Embryonic facial prominence (tissue), 1 donor: ENCODE measurements at regions not wholly inside any gene's neighbourhood (a gene's known extent, or its start where the extent isn't known, plus 50 kb on each side); places are given as distances from the start of the nearest gene placed in this dataset.

ENCODE experiments used
- DNase-seq: peaks from one replicate; pipeline ENCODE4 v3.0.0-alpha.2; 2016; ENCODE audit errors: extremely low spot score

DNA sequence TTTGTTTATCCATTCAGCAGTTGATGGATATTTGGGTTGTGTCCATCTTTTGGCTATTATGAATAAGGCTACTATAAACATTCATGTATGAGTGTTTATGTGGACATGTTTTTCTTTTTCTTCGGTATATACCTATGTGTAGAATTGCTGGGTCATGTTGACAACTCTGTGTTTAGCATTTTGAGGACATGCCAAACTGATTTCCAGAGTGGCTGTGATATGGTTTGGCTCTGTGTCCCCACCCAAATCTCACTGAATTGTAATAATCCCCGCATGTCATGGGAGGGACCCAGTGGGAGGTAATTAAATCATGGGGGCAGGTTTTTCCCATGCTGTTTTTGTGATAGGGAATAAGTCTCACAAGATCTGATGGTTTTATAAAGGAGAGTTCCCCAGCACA is 439.7 kb downstream of the UTRN start:
- DNase-seq = no peak

DNA sequence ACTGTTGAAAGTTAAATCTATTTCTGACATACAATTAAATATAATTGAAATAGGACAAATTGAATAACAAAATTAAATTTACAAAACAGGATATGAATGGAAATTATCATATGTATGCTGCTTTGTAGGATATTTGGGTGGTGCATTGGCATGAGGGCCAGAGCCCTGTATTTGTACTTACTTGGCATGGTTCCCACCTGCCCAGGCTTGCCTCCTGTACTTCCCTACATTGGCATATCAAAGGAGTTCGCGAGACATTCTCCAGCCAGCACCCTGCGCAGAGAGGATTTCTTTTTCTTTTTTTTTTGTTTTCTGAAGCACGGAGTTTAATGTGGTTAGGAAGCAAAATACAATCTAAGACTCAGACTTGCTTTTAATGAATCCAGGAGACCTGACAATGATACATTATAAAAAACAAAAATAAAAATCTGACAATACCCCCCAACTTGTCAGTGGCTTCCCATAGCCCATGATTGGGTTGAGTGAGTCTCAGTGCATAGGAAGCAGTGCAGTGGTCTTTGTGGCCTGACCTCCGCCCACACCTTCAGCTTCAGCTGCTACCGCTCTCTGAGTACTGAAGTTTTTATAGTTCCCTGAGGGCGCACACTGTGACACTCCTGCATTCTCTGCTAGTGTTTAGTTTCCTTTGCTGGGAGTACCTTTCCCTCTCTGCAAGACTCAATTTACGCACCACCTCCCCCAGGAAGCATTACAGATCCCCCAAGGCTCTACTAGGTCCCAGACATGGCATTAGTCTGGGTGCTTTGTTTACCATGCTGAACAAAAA is 440.8 kb downstream of the UTRN start:
- DNase-seq = no peak

DNA sequence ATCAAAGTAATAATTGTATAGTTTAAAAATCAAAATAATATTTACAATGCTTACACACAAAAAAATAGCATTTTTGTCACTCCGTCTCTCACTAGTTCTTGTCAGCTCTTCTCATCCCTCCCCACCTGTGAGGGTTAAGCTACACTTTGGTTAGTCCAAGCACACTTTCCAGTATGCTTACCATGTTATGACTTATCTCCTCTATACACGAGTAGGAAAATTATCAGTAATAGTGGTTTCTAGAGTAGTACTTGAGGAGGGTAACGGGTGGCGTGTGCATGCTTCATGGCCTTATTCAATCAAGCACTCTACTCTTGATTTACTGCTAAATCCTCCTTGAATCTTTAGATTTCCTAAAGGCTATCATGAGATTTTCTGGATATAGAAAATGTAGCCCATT is 443.7 kb downstream of the UTRN start:
- DNase-seq = no peak

DNA sequence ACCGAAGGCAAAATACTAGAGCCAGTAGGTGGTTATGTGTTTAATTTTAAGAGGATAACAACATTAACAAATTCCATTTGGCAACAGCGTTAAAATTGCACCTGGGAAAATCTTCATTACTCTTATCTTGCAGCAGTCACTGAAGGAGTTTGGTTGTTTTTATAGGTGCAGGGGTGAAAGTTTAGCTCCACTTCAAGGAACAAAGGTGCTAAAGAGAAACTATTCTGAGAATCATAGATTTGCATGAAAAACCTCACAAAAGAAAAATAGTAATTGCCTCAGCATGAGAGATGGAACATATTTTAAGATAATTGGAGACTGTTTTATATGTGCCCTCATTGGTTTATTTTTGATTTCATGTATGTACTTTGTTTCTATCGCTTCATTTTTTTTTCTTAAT is 444.4 kb downstream of the UTRN start:
- DNase-seq = no peak

DNA sequence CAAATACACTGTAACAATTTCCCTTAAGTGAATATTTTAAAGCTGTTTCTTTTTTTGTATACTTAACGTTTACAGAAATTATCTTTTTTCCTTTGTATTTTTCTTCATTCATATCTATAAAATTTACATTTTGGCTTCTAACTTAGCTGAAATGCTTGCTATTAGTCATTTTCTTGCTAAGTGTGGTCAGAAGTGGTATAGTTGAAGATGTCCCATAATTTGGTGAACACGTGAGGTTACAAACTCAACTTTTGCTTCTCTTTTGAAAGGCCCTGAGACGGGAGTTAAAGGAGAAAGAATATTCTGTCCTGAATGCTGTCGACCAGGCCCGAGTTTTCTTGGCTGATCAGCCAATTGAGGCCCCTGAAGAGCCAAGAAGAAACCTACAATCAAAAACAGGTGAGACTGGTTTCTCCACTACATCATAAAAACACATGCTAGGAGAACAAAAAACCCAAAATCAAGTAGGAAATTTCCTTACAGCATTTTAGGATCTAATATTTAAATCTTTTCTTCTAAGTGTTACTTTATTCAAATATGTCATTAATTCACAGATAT is 445.0 kb downstream of the UTRN start:
- no peak for DNase-seq

DNA sequence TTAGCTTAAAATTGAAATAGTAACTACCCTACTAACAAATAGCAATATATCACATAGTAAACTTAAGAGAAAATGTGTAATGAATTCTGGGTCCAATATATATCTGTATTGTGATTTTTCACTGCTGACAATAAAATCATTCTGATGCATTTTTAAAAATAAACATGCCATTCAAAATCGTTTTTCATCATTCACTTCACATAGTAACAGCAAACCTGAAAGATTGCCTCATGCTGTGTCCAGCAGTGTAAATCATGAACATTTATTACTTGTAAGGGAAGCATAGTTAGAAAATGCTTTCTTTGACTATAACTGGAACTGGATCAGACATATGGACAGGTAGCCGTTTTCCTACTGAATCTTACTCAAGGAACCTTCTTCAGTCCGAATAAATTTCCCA is 446.1 kb downstream of the UTRN start:
- DNase-seq = no peak

DNA sequence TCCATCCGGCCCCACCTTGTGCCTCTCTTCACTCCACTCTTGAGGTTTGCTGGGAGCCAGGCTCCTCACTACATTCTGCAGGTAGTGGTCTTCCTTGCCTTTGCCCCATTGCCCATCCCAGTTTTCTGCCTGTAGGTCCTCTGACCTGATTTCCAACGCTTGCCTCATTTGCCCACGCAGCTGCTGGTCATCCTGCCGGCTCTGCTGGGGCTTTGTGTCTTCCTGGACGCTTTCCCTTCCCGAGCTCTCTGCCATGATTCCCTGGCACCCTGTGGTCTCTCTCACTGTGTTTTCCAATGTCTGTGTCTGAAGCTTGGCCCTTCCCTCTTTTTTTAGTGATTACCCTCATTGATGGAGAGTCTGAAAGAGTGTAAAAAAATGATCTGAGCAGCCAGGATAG is 451.6 kb downstream of the UTRN start:
- no peak for DNase-seq

DNA sequence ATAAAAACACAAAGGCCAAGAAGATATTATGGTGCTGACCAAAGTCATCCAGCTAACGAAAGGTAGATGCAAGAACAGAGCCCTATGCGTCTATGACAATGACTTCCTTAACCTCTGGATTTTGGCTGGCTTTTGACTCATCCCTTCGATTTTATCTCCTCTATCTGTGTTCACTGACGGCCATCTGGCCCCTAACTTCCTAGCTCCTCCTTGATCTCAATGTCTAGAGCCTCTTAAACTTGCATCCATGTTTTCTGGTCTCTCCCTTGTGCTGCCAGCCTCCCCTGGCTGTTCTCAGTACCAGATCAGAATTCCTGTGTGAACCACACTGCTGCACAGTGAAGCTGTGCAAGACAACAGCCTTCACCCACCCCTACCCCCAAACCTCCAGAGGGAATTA is 452.9 kb downstream of the UTRN start:
- no peak for DNase-seq

DNA sequence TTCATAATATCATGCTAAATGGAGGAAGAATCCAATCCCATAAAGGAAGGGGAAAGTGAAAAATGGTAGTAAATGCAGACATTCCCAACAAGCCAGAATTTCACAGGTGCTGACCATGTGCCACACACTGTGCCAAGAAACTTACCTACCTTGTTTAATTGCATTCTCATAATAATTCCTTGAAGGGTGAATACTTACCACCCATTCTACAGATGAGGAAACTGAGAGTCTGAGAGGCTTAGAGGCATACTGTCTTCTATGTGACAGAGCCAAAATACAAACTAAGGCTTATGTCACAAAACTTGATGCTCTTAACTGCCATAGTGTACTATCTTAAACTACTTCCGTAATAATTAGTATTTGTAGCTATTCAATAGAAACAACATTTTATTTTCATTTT is 454.7 kb downstream of the UTRN start:
- DNase-seq = no peak

DNA sequence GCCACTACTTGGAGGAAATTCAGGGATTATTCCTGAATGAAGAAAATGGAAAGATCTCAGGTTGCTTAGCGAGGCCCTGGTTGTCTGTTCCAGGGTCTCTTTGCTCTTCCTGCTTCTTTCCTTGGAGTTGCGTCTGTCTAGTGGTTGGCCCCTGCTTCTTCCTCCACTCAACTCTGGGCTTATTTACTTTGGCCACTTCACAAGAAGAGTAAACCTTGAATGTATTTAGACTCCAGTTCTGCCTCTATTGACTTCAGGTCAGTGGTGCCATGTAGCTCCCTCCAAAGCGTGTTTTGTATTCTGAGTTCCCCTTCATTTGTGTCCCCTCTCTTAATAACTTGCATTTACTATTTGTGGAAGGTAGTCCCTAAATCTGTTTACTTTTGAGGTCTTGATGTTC is 456.5 kb downstream of the UTRN start:
- DNase-seq = no peak

DNA sequence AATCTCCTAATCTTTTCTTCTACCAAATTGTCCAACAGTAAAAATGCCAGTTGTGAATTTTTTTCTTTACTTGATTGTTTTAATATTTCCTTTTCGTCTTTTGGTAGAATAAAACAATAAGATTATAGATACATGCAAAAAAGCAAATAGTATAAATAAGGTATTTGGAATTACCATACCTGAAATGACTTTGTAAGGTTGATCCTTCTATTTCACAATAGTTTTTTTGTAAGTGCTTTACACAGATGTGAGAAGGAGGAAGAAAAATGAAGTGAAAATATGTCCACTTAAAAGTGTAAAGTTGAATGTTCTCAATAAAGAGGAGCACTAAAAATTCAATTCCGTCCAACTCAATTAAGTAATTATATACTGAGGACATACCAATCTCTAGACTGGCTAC is 457.6 kb downstream of the UTRN start:
- DNase-seq = no peak

DNA sequence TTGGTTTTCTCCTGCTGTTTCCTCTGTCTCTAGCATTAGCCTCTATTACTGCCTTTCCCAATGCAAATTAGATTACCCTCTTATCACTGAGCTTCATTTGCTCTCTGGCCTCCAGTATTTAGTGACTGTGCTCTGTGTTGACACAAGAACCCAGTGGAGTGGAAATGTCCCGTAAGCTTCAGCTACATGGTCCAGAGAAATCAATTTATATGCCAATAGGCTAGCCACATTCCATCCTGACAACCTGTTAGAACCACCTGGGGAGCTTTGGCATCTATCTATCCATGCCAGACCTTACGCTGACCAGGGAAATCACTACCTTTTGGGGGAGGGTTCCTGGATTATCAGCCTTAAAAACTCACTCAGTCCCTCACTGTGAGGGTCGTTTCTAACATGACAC is 459.6 kb downstream of the UTRN start:
- DNase-seq = no peak

DNA sequence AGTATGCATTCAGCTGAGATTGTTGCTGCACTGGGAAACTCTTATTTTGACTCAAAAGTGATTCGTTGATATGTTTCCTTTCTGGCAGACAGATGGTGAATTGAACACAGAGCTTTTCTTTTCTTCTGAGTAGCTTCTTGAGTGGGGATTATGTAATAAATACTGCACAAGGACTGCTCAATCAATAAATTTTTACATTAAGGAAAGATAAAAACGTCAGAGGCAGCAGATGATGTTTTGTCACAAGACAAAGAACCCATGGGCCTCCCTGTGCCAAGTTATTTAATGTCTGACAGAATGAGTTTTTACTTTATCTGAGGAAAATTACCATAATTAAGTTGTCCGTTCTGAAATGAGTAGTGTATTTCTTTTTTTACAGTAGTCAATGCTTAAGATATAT is 460.3 kb downstream of the UTRN start:
- DNase-seq = no peak

DNA sequence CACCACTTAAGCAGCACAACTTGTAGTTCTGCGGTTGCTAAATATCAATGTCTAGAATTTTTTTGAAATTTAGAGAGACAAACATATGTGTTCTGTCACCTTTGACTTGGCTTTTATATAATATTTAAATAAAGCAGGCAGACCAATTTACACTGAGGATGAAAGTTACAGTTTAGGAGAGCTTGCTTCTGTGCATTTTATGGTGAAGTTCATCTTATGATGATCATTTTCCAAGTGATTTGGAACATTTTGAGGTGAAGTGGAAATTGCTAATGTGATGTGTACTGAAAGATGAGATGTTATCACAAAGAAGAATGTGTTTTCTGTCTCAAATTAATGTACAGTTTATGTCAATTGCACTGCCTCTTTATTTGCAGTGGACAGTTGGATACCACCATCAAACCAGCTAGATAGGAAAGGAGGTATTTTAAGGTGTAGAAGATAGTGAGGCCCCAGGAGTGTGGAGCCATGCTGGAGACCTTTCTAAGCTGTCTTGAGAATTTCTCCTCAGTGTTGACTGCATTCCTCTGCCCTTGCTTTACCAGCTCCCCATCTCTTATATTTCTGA is 461.9 kb downstream of the UTRN start:
- DNase-seq = no peak

DNA sequence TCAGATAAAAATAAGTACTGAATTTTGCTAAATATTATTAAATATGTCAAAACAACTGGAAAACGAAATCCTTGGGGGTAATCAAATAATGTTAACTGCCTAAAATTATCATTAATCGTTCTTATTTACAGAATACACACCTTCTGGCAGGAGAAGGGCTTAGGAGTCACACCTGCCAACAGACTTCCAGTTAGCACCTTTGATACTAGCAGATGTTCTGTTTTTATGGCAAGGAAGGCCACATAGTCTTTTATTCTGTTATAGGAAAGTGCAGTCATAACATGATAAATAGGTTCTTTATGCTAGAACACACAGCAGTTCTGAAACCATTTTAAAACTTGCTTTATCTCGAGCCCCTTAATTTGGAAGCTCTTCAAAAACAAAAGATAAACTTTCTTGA is 464.1 kb downstream of the UTRN start:
- no peak for DNase-seq

DNA sequence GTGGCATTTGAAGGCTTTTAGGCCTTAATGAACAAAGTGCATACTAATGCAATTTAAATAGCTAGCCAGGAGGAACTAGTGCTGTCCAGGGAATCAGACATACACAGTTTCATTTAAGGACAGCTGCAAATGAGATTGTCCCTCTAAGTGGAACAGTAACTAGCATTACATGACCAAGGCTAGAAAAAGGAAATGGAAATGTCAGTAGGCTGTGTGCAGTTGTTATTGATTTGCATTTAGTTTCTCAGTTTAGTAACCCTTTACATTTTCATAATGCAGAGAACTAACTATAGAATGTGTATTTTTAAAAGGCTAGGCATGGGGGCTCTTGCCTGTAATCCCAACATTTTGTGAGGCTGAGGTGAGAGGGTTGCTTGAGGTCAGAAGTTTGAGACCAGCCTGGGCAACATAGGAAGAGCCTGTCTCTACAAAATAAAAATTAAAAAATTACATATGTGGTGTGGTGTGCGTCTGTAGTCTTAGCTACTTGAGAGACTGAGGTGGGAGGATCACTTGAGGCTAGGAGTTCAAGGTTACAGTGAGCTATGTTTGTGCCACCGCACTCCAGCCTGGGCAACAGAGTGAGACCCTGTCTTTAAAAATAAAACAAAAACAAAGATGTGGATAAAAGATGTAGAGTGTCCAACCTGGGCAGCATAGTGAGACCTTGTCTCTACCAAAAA is 468.0 kb downstream of the UTRN start:
- no peak for DNase-seq

DNA sequence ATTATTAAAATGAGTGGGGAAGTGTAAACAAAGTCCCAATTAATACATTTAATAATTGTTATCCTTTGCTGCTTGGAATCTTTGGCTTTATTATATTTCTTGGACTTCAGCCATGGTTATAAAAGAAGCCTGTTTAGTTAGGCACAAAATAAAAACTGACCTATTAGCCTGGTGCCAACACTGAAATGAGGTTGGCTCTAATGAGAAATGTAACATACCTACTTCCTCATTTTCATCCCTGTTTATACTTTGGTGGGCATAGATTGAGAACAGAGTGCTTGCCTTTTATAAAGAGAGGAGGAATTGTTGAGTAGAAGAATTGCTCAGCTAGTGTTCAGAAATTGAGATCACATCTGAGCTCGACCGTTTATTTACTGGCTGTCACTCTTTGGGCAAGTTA is 471.3 kb downstream of the UTRN start:
- DNase-seq = no peak

DNA sequence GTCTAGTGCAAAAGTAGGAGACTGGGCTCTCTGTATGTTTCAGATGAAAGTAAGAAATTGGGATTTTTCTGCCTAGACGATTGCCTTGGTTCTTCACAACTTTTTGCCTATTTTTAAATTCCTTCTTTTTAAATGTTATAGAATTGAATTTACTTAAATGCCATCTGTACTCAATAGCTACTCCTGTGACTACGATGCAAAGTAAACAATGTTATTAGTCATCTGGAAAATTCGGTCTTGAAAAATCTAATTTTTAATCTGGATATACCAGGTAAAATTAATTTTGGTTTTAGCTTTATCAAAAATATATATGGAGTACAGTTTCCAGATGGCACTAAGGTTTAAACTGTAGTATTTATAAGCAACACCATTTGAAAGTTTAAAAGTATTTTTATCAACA is 472.2 kb downstream of the UTRN start:
- no peak for DNase-seq

DNA sequence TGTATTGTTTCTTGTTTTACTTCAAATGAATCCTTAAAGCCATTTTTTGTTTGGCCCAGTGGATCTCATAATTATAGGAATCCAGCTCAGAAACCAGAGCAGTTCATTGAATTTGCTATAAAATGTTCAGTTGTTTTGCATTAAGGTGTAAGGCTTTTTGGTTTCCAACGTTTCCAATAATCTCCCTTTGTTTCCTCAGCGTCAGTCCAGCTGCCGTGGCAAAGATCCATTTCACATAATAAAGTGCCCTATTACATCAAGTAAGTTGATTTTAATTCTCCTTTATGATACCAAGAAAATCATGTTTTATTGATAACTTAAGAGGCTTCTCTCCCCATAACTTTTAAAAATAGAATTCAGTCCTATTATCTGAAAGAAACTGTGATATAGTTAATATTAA is 472.6 kb downstream of the UTRN start:
- no peak for DNase-seq

DNA sequence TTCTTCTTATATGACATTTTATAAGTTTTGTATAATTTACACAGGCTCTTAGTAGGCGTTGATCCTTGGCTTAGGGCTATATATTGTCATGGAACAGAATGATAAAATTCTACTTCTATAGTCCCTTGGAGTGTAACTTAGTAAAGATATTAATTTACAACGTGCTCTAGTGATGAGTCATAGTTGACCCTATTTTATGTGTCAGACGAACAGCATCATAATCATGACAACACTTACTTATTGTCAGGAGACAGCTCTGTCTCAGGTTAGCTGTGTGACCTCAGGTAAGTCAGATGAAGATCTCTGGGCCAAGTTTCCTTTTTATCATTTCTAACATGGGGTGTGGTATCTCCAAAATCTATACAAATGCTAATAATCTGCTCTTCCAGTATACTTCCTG is 473.5 kb downstream of the UTRN start:
- no peak for DNase-seq

DNA sequence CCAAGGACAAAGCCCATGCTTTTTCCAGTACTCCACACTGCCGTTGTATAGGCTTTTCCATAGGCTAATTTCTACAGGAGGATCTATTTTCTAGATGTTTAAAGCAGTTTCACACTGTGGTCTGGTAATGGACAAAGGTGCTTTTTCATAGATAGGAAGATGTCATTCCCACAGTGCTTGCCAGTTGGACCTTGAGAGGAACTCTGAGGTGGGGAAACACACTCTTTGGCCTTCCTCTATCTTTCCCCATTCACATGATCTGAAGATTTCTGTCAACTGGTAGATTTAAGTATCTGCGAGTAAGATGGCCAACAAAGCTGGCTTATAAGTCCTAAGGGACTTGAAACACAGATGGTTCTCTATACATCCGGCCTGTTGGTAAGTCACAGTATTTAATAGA is 477.3 kb downstream of the UTRN start:
- DNase-seq = no peak

DNA sequence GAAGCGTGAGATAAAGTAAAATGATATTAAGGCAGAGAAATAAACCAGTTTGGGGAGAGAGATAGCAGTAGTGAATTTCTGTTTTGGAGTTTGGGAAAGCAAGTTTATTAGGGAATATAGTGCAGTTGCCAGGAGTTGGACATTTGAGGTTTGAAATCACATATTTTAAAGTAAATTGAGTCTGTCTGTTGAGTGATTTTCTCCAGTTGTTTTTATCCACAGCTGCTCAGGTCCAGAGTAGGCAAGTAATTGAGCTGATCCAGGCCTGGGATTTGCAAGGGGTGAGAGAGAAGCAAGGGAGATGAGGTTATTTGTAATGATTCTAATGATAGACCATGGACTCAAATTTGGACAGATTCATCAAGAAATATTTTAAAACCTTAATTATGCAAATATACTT is 481.9 kb downstream of the UTRN start:
- DNase-seq = no peak

DNA sequence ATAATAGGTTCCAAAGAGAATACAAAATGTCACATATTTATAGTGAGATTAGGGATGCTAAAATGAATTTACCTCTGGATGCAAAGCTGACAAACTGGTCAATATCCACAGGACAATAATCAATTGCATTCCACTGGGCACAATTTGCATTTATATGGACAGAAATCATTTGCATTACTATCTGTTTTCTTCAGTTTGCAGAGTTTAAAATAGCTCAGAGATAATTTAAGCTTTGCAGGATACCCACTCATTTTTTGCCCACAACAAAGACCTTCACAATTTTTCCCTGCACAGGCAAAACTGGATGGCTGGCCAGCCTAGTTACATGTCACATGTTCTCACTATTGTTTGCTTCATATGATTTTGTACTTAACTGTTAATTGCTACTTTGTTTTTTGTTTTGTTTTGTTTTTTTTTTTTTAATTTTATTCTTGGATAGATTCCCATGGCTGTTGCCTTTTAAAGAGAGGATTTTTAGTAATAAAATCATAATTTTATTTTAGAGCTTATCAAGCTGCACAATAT is 483.5 kb downstream of the UTRN start:
- no peak for DNase-seq
